Spleen (tissue), 11 donors: ENCODE measurements at regions not wholly inside any gene's neighbourhood (a gene's known extent, or its start where the extent isn't known, plus 50 kb on each side); places are given as distances from the start of the nearest gene placed in this dataset.

Source experiments
- DNase-seq: peaks from one replicate; pipeline ENCODE4 v3.0.0-alpha.2; 2020
- H3K27ac ChIP-seq, 8 donors: fragments of 200-600 bp; sonication (generic) in 7 of 8; 1 replicate in 4 of 8; 2 replicates in 4 of 8; pipeline versions ENCODE4 v1.5.0 to v1.8.0; 2016 to 2021; ENCODE audit warnings: inconsistent platforms in 4 of 8, mild to moderate bottlenecking in 4 of 8, moderate library complexity in 1 of 8
- H3K27me3 ChIP-seq, 7 donors: fragments of 200-600 bp; sonication (generic) in 6 of 7; replicated peaks in 1 of 7; 1 replicate in 4 of 7; 2 replicates in 3 of 7; pipeline versions ENCODE4 v1.5.0 to v1.8.0; 2016 to 2021; ENCODE audit warnings: inconsistent platforms in 3 of 7, mild to moderate bottlenecking in 1 of 7
- H3K36me3 ChIP-seq, 6 donors: fragments of 200-600 bp; sonication (generic) in 5 of 6; 1 replicate in 4 of 6; 2 replicates in 2 of 6; pipeline versions ENCODE4 v1.5.0 to v1.8.0; 2016 to 2021; ENCODE audit warnings: inconsistent platforms in 2 of 6
- H3K4me1 ChIP-seq, 6 donors: fragments of 200-600 bp; sonication (generic) in 5 of 6; 1 replicate in 3 of 6; 2 replicates in 3 of 6; pipeline versions ENCODE4 v1.5.0 to v1.8.0; 2016 to 2021; ENCODE audit warnings: inconsistent platforms in 3 of 6
- H3K4me3 ChIP-seq, 8 donors: fragments of 200-600 bp; sonication (generic) in 7 of 8; 1 replicate in 4 of 8; 2 replicates in 4 of 8; pipeline versions ENCODE4 v1.5.0 to v1.8.0; 2016 to 2021; ENCODE audit warnings: inconsistent platforms in 4 of 8, mild to moderate bottlenecking in 4 of 8, moderate library complexity in 2 of 8
- H3K9me3 ChIP-seq, 8 donors: fragments of 200-600 bp; sonication (generic) in 7 of 8; 1 replicate in 4 of 8; 2 replicates in 4 of 8; pipeline versions ENCODE4 v1.5.0 to v1.8.0; 2016 to 2021; ENCODE audit warnings: inconsistent platforms in 4 of 8
- POLR2A ChIP-seq, 3 donors: fragments of 450-650 bp; IDR thresholded peaks; one replicate each; pipeline ENCODE4 v1.5.1; 2017; ENCODE audit warnings: antibody characterized with exemption in 3 of 3, mild to moderate bottlenecking in 1 of 3
- POLR2AphosphoS5 ChIP-seq, 3 donors: sonication (generic); formaldehyde crosslinking; IDR thresholded peaks; one replicate each; pipeline ENCODE4 v1.5.1; 2017; ENCODE audit warnings: antibody characterized with exemption in 3 of 3
- WGBS, 5 donors: extraction: QIAGEN DNeasy Blood & Tissue Kit in 3 of 5; methylation state at CpG; one replicate each; pipeline versions ENCODE4 v1.1.5 to v1.1.7; 2013 to 2018; 5-methylcytosine and 5-hydroxymethylcytosine counted together
- intact Hi-C: fragments of 100-400 bp; cut with DNase I; formaldehyde crosslinking; loops from one replicate; pipeline ENCODE4 v1.15.0; 2023; ENCODE audit warnings: low total_unique reads
- small RNA-seq, 4 donors: library from RNA; depleted of rRNA; stranded (forward); fragments of <200 nt; gene quantifications; one replicate each; pipeline ENCODE3, GENCODE V24; 2016
- TF ChIP-seq, protein P1 (sequence below), 11 experiments: fragments of 200-600 bp in 7 of 11; fragments of 450-650 bp in 4 of 11; sonication (generic) in 4 of 11; IDR thresholded peaks in 8 of 11; conservative IDR thresholded peaks in 3 of 11; 1 replicate in 7 of 11; 2 replicates in 4 of 11; pipeline versions ENCODE4 v1.4.0 to v1.8.0; 2016 to 2021; ENCODE audit warnings: antibody characterized with exemption in 11 of 11, inconsistent platforms in 4 of 11, mild to moderate bottlenecking in 1 of 11
- donor health status: healthy with polysubstance abuse.
- donor health status: DM: no; HTN: no; CAD: no; lungs with moderate emphysema.
- donor health status: DM: no; HTN: no; CAD: no.
- donor health status: Bipolar disorder and iron deficiency.
- donor health status: healthy.
- donor health status: DM: no; HTN: no; CAD: no.
- donor health status: DM: yes; HTN: yes; CAD: no.

DNA sequence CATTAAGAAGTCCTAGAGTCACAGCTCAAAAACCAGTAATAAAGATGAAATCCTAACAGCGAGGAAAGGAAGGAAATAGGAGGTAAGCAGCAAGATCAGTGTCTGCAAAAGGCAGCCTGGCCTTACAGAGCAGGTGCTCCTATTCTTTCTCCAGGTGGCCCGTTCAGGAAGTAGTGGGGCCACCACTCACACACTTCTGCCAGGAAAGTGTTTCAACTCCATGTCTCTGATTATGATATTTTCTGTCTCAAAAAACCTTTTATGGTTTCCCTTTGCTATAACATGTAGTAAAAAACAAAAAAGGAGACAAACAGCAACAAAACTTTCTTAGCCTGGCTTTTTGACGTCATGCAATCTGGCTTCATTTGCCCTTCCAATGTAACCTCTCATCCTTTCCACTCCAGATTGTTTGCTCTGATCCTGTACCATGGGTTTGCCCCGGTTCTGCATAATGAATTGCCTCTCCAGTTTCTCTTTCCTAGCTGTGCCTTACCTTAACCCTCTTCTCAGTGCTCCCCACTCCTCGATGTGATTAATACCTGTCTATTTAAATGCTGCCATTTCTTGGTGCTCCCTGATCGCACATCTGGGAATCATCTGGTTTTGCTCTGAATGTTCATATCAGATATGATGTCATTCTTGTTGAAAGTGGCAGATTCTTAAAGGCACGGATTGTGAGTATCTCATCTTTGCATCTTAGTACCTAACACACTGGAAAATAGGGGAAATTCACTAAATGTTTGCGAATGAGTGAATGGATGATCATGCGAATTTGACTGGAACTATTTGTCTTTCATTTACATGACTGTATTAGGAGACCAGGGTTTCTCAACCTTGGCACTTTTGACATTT, 50.6 kb upstream of the PTPRM start:
- TF ChIP-seq POLR2AphosphoS5 (IDR thresholded peaks at IDR 0.05) (no peak), POLR2A (IDR thresholded peaks at IDR 0.05) (no peak)
- TF ChIP-seq, protein P1, sequence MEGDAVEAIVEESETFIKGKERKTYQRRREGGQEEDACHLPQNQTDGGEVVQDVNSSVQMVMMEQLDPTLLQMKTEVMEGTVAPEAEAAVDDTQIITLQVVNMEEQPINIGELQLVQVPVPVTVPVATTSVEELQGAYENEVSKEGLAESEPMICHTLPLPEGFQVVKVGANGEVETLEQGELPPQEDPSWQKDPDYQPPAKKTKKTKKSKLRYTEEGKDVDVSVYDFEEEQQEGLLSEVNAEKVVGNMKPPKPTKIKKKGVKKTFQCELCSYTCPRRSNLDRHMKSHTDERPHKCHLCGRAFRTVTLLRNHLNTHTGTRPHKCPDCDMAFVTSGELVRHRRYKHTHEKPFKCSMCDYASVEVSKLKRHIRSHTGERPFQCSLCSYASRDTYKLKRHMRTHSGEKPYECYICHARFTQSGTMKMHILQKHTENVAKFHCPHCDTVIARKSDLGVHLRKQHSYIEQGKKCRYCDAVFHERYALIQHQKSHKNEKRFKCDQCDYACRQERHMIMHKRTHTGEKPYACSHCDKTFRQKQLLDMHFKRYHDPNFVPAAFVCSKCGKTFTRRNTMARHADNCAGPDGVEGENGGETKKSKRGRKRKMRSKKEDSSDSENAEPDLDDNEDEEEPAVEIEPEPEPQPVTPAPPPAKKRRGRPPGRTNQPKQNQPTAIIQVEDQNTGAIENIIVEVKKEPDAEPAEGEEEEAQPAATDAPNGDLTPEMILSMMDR (IDR thresholded peaks at IDR 0.05 in 8 of 11, conservative IDR thresholded peaks at IDR 0.05 in 3 of 11), result no peak
- H3K36me3 ChIP-seq, result no peaks in the 10 kb centered on the region
- H3K4me3 ChIP-seq, result no peak overlapping the region
- no peaks in the 10 kb centered on the region for H3K9me3 ChIP-seq
- WGBS, 5 donors, result 60 to 70% (median 65%) methylated on average over 9 of the region's 9 CpGs
- no peaks in the 10 kb centered on the region for H3K4me1 ChIP-seq
- H3K27ac ChIP-seq, result no peak overlapping the region
- no peaks in the 10 kb centered on the region for H3K27me3 ChIP-seq
- no peak for DNase-seq
- intact Hi-C loops, result no loop called here

Small RNA genes lying in the stretch of these regions (small RNA-seq; reads per million reads assigned to genes)
- gene RF00554, result 0 reads per million in 4 donors
